NCI-H2081 (cell line): ENCODE measurements at regions not wholly inside any gene's neighbourhood (a gene's known extent, or its start where the extent isn't known, plus 50 kb on each side); places are given as distances from the start of the nearest gene placed in this dataset.
"Not testable (repeated sequence)": the region's sequence is repeated elsewhere in the genome, so short reads cannot be mapped to it uniquely, and the experiment has no call there.

Experiments used
- DNase-seq, 2 experiments: peaks; one replicate each; lab custom pipeline; 2025; lab: John Stamatoyannopoulos, UW

DNA sequence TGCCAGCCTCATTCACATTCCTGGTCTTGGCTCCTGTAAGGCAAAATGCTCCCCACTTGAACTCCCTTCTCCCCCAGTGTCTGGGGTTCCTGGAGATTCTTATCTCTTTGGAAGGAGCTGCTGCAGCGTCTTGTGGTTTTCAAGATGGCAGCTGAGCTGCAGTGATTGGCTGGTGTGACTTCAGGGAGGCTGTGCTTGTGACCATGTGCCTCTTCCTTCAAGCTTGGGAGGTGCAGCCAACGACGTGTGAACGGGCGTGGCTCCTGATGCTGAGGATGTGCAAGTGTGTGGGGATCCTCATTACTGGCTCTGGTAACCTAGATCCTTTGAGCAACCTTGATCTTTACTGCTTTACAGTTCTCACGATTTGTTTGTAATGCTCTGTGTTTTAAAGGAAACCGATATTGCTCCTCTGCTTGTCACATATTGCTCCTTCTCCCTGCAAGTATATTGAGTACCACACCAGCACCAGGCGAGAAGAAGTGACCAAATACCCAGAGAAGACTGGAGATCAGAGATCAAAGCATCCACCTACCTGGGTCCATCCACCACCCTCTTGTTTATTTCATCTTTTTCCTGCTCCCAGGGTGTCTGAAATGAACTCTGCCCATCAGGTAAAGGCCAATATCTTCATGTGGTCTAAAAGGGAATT is 208.5 kb downstream of the FGF9 start:
- no peak for DNase-seq

DNA sequence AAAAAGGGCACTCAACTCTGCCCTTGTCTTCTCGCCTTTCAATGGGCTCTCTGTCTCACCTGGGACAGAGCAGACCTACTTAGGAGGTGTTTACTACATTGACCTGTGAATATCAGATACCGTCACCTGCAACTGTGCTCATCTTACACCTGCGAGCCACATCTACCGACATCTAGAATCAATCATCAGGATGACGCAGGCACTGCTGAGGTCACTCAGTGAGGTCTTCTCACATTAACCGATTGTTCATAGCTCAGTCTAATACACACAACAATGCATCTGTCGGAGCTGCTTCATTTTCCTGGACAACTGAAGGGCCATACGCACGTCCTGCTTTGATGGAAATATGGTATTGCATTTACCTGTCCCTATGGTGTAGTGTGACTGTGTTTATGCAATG is 211.9 kb downstream of the FGF9 start:
- DNase-seq, result no peak

GRCh38 chr13:21883713-21884112 is 212.8 kb downstream of the FGF9 start:
- DNase-seq, result no peak

- DNase-seq, result no peak
Observed at GRCh38 chr13:21884299-21884909, 213.5 kb downstream of the FGF9 start.

- no peak for DNase-seq
Observed at GRCh38 chr13:21884965-21885567, 214.2 kb downstream of the FGF9 start.

- DNase-seq, result no peak
Observed at GRCh38 chr13:21885714-21886224, 214.9 kb downstream of the FGF9 start.

DNA sequence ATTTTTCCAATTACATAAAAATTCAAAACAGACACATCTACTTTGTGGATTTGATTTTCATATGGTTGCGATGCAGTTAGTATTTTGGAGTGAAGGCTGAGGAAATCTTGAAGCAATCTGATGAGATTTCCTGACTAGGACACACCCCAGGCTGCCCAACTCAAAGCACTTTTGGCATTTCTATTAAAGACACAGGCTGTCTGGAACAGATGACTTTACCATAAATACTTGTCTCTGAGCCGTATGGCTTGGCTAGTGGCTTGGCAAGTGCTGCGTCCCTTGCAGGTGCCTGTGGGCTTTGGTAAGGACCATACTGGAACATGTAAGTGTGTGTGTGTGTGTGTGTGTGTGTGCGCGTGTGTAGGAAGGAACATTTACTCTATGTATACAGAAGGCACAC is 218.8 kb downstream of the FGF9 start:
- no peak for DNase-seq

GRCh38 chr13:21890220-21890619 is 219.3 kb downstream of the FGF9 start:
- not testable (repeated sequence) for DNase-seq

GRCh38 chr13:21894091-21894490 is 223.2 kb downstream of the FGF9 start:
- DNase-seq, result peak; percentile 69 to 92

GRCh38 chr13:21894703-21895699 is 224.1 kb downstream of the FGF9 start:
- no peak for DNase-seq

GRCh38 chr13:21895779-21896178 is 224.9 kb downstream of the FGF9 start:
- no peak for DNase-seq

DNA sequence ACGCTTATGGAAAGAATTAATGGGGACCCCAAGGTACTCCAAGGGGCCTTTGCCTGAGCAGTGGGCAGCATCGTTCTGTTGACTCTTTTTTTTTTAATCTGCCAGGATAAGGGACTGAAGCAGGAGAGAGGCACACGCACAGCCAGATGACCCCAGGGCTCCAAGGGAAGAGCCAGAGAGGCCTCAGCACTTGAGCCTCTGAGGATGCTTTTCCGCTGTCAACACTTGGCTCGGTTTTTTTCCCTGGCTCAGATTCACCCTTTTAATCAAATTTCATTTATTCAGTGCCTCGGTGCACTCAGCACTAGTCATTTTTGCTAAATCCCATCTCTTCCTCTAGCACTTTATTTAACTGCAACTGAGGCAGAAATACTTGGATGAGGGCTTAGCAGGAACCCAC is 226.3 kb downstream of the FGF9 start:
- no peak for DNase-seq

GRCh38 chr13:21898459-21898858 is 227.6 kb downstream of the FGF9 start:
- no peak for DNase-seq

GRCh38 chr13:21898945-21899344 is 228.1 kb downstream of the FGF9 start:
- DNase-seq, result no peak

- DNase-seq, result no peak
Observed at GRCh38 chr13:21901336-21901735, 230.5 kb downstream of the FGF9 start.

- DNase-seq, result no peak
Observed at GRCh38 chr13:21901811-21902708, 231.2 kb downstream of the FGF9 start.

DNA sequence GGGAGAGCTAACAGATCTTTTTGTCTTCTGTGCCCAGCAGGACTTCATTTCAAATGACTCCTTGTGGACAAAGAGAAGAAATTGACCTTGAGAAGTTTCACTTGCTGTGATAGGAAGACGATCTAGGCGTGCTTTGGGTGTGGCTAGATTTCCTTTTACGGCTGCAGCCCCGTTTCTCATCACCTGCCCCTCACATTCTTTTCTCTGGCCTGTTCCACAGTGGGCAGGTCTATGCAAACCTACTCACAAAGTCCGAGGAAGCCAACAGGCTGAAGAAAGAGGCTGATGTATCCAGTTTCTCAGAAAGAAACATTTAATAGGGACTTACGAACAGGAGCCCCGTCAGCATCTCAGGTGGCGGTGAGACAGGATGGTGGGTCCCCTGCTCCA is 231.8 kb downstream of the FGF9 start:
- no peak for DNase-seq

GRCh38 chr13:21905486-21905885 is 234.6 kb downstream of the FGF9 start:
- no peak for DNase-seq

DNA sequence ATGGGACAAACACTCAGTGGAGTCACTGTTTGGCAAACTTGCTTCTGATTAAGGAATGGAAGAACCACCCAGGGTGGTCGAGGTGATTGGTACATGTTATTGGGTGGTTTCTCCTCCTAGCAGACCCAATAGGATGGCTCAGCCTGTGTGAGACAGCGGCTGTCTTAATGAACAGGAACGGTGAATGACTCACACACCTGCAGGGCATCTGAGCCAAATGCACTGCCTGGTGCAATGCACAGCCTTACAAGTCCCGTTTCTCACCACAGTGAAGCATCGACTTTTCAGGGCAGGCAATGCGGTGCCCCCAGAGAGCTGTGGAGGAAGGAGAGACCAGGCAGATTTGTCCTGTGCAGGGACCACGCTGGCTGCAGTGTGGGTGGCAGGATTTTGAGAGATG is 238.5 kb downstream of the FGF9 start:
- DNase-seq, result no peak

GRCh38 chr13:21910546-21910945 is 239.7 kb downstream of the FGF9 start:
- no peak for DNase-seq

DNA sequence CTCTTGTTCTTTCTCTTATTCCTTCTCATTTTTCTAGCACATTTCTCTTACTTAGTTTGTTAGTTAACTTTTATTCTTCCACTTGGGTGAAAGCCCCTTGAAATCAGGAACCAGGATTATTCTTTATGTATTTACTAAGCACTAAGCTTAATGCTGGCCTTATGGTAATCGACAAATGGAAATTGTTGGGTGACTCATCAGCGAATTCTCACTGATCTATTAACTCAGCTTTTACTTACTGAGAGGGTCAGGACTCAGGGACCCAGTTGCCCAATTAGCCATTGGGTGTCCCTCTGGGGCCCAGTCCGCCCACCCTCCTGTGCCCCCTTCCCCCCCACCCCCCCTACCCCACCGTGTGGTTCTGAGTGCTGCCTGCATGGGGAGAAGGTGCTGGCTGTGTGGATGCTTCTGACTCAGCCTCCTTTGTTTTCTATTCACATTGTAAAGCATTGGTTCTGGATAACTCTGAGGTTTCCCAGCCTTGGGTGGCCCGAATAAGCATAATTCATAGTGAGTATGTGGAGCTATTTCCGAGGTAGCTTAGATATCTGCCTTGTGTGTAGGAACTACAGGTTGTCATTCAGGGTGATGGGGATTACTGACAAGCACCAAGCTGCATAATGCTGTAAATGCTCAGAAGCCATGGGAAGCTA is 240.9 kb downstream of the FGF9 start:
- DNase-seq, result no peak
